HuH-7 (cell line): ENCODE measurements at regions not wholly inside any gene's neighbourhood (a gene's known extent, or its start where the extent isn't known, plus 50 kb on each side); places are given as distances from the start of the nearest gene placed in this dataset.

ENCODE experiments used
- DNase-seq: peaks from one replicate; pipeline ENCODE4 v3.0.0; 2011; ENCODE audit warnings: low spot score

DNA sequence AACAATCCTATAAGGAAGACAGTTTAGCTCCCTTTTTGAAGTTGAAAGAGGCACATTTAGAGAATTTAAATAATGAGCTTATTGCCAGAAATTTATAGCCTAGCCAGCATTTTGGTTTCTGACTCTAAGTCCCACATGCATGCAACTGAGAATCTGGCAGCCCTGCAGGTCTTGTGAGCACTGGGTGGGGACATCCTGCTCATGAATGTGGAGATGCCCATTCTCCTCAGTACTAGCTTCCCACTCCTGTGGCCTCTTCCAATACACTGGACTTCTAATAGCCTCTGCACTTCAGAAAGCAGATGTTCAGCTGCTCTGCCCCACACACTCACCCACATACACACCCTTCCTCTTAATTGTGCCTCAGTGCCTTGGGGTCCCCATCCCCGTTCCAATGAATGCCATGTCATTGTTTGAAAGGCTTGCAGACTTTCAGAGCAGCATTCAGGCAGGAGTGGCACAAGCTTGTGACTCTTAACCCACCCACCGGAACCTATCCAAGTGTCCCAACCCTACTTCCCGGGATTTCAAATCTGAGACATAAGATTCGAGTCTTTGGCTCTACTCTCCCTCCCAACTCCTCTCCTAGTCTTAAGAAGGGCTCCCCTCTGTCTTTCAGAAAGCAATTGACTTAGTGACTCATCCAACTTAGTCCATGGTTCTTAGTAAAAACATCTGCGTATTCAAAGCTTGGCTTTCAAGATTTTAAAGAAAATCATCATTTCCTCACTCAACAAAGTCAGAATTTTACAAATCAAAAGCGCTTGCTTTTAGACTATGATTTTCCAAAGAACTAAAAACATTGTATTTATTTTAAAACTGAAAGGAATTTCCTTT, 80.0 kb upstream of the FREM2 start:
- no peak for DNase-seq

DNA sequence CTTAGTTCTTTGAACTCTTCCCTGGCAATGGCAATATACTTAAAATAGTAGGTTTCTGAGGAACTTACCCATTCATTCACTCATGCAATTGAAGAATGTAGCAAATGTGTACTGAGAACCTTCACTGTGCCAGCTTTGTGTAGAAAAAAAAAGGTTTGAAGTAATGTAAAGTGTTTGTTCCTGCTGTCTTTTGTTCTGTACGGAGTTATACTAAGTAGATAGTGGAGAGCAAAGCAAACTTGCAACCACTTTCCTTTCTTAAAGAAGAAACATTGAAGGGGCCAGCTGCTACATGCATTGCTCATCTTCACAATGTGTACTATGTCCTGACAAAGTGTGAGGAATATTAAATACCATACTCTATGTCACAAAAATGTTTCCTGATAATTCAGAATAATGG, 68.9 kb upstream of the FREM2 start:
- no peak for DNase-seq

DNA sequence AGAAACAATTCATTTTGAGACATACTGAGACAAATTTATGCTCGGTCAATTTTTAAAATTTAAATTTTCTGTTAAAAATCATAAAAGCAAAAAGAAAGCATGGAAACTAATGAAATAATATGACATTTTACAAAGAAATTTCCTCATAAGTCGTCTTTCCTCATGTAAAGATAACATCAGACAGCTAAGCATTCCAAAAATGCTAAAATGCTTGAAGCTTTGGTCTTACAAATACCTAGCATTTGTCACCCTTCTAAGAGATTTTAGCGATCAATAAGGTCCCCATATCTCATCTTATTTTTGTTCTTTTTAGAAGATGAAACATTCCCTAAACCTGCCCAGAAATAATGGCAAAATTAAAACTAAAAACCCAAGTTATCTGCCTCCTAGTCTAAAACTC, 68.5 kb upstream of the FREM2 start:
- no peak for DNase-seq

DNA sequence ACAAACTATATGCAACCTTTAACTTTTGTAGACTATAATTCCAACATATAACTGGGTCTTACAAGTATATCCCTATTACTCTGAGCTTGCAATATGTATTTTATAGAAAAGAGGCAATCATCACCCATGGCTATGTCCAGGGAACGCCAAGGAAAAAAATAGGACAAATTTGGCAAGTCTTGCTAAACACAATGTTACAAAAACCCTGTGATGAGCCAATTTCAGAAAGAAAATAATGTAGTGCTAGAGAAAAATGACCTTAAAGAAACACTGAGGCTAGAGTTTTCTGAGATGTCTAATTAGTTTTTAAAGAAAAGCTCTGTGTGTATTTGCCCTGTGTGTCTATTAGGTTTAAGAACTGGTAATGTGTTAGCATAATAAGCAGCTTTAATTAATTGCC, 68.0 kb upstream of the FREM2 start:
- DNase-seq: no peak

DNA sequence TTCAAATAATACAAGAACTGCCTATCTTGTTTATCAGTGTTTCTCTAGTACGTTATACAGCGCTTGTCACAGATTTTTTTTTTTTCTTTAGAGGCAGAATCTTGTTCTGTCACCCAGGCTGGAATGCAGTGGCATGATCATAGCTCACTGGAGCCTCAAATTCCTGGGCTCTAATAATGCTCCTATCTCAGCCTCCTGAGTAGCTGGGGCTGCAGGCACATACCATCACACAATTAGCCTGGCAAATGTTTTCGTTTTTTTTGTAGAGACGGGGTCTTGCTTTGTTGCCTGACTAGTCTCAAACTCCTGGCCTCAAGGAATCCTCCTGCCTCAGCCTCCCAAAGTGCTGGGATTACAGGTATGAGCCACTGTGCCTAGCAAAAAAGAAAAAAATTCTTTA, 66.0 kb upstream of the FREM2 start:
- DNase-seq: no peak

DNA sequence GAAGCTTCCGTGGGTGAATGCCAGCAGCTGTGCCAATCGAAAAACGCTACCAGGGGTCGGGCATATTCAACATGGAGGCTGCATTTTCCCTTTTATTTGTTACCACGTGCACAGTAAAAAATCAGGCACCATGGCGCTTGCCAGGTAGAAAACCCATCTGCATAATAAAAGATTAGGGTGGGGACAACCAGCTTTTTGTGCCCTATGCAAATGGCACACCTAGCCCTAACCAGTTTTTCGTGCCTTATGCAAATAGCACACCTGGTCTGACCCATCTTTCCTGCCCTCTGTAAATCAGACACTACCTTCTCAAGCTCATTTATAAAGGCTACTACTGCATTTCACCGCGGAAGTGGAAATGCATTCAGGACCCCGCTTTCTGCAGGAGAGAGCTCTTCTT, 62.1 kb upstream of the FREM2 start:
- DNase-seq: no peak

DNA sequence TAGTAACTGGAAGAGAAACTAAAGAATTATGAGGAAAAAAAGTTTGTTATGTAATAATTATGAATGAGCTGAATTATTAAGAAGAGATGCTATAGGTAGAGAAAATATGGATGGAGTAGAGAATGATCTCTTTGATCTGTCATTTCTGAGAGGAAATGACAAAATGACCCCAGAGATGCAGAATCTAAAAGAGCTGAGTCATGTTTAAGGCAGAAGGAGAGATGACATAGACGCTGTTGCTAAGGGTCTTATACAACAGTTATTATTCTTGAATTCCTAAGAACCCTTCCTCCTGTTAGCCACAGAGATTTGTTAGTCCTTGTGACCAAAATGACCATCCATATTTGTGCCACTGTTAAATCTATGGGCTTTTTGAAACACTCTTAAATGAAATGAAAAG, 58.3 kb upstream of the FREM2 start:
- no peak for DNase-seq

DNA sequence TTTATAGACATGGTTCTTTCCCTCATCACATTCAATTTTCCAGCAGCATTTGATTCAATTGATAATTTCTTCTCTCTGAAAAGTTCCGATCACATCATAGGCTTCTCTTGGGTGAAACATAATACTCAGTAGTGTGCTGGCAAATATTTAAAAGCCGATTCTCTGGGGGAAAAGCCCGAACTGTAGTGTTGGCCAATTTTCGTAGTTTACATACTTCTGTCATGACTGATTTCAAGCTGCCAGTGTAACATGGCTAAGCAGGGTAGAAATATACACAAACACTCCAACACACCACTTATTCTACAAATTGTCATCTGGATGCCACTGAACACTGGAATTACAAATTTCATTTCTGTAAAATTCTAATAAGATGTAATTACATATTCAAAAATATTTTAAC, 56.1 kb upstream of the FREM2 start:
- DNase-seq: no peak

DNA sequence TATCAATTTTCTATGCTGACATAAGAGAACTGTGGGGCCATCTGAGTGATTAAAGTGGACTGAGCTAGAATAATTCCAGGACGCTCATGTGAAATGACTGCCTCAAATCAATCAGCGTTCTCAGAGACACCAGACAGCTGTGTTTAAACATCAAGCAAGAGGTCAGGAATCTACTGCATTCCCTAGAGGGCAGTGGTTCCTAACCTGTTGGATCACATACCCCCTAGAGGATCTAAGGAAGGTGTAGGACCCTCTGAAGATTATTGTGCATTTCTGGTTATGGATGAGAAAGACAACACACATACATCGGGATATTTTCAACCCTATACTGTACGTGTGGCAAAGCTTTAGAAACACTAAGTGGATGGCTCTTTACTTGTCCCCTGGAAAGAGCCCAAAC, 51.8 kb upstream of the FREM2 start:
- DNase-seq: no peak

DNA sequence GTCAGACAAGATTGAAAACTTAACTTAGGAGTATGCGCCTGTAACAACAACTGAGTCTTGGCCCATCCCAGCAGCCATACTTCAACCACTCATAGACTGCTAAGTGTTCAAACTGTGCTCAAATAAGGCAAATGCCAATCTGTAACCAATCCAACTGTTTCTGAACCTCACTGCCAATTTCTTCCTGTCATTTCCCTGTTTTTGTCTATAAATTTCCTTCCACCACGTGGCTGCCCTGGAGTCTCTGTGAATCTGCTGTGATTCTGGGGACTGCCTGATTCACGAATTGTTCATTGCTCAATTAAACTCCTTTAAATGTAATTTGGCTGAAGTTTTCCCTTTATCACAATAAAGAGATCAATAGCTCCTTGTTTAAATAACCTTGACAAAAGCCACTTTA, 50.8 kb upstream of the FREM2 start:
- no peak for DNase-seq

DNA sequence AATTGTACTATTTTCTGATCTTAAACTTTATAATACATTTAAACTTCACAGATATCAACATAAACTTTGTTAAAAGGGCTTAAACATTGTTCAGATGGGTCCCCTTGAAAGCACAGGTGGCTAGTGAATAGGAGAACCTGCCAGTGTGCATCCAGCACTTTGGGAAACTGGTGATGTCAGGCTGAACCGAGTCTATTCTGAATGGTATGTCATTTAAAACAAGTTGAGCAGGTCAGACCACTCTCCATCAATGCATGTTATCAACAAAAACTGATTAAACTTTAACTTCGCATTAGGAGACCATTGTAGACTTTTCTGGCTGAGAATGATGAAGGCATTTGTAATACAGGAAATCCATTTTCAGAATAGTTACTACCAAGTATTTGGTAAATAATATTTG, 50.1 kb upstream of the FREM2 start:
- DNase-seq: no peak
